H1 (cell line): ENCODE measurements at regions not wholly inside any gene's neighbourhood (a gene's known extent, or its start where the extent isn't known, plus 50 kb on each side); places are given as distances from the start of the nearest gene placed in this dataset.

Source experiments
- CHD7 ChIP-seq: fragments of 300-600 bp; sonication (generic); IDR thresholded peaks from 2 replicates; pipeline ENCODE4 v1.7.1; 2012; ENCODE audit warnings: low read length, moderate library complexity, mild to moderate bottlenecking, inconsistent platforms; ENCODE audit not compliant: insufficient replicate concordance
- CREB1 ChIP-seq: IDR thresholded peaks from 2 replicates; pipeline ENCODE4 v1.6.1; 2012; ENCODE audit warnings: inconsistent platforms
- EZH2 ChIP-seq: fragments of 200-600 bp; sonication (generic); IDR thresholded peaks from 2 replicates; pipeline ENCODE4 v1.7.1; 2012; ENCODE audit warnings: low read depth, mild to moderate bottlenecking, moderate library complexity, low read length, inconsistent platforms; ENCODE audit not compliant: severe bottlenecking
- GTF2F1 ChIP-seq: IDR thresholded peaks from 2 replicates; pipeline ENCODE4 v1.6.1; 2012; ENCODE audit warnings: low read depth, low read length, improper control_type of control experiment, borderline replicate concordance
- HDAC2 ChIP-seq, 2 experiments: fragments of 300-600 bp in 1 of 2; sonication (generic) in 1 of 2; IDR thresholded peaks; 2 replicates each; pipeline ENCODE4 v1.6.1; 2011 to 2012; ENCODE audit warnings: low read depth in 2 of 2, low read length in 2 of 2, mild to moderate bottlenecking in 2 of 2, moderate library complexity in 2 of 2, borderline replicate concordance in 1 of 2, inconsistent platforms in 1 of 2
- JUN ChIP-seq: IDR thresholded peaks from 2 replicates; pipeline ENCODE4 v1.6.1; 2011; ENCODE audit warnings: low read depth, mild to moderate bottlenecking, improper control_type of control experiment, low read length
- JUND ChIP-seq: IDR thresholded peaks from 2 replicates; pipeline ENCODE4 v1.6.1; 2011; ENCODE audit warnings: mild to moderate bottlenecking, improper control_type of control experiment, low read length
- SAP30 ChIP-seq: fragments of 300-600 bp; sonication (generic); IDR thresholded peaks from 2 replicates; pipeline ENCODE4 v1.7.1; 2012; ENCODE audit warnings: low read length, moderate library complexity, mild to moderate bottlenecking, inconsistent platforms; ENCODE audit not compliant: insufficient read depth, insufficient replicate concordance
- SP1 ChIP-seq: IDR thresholded peaks from 2 replicates; pipeline ENCODE4 v1.6.1; 2011; ENCODE audit warnings: low read depth, low read length
- TCF12 ChIP-seq: IDR thresholded peaks from 2 replicates; pipeline ENCODE4 v1.6.1; 2011; ENCODE audit warnings: low read depth, mild to moderate bottlenecking, low read length

- no peak for TF ChIP-seq CHD7
- TF ChIP-seq HDAC2 (IDR thresholded peaks at IDR 0.05; ENCODE audit: borderline replicate concordance in 1 of 2, low read depth in 2 of 2, low read length in 2 of 2) = no peak
- no peak for TF ChIP-seq SP1
- TF ChIP-seq JUND = no peak
- TF ChIP-seq GTF2F1 = no peak
- TF ChIP-seq TCF12 = no peak
- no peak for TF ChIP-seq SAP30
- no peak for TF ChIP-seq JUN
- no peak for TF ChIP-seq CREB1
- TF ChIP-seq EZH2 = no peak
These were observed 300.5 kb upstream of the MME start (continued) for GRCh38 chr3:154779571-154779970.
